SW 1271 (cell line): ENCODE measurements at regions not wholly inside any gene's neighbourhood (a gene's known extent, or its start where the extent isn't known, plus 50 kb on each side); places are given as distances from the start of the nearest gene placed in this dataset.
"Not testable (repeated sequence)": the region's sequence is repeated elsewhere in the genome, so short reads cannot be mapped to it uniquely, and the experiment has no call there.

Experiments used
- DNase-seq, 2 experiments: peaks; one replicate each; lab custom pipeline; 2025; lab: John Stamatoyannopoulos, UW

- no peak for DNase-seq
Observed at GRCh38 chr6:141580131-141580530, 552.6 kb upstream of the GJE1 start.

GRCh38 chr6:141576751-141577150 lies 556.0 kb upstream of the GJE1 start:
- no peak for DNase-seq

GRCh38 chr6:141562851-141563763 lies 569.6 kb upstream of the GJE1 start:
- DNase-seq = peak in 1 of 2 experiments; percentile 81

DNA sequence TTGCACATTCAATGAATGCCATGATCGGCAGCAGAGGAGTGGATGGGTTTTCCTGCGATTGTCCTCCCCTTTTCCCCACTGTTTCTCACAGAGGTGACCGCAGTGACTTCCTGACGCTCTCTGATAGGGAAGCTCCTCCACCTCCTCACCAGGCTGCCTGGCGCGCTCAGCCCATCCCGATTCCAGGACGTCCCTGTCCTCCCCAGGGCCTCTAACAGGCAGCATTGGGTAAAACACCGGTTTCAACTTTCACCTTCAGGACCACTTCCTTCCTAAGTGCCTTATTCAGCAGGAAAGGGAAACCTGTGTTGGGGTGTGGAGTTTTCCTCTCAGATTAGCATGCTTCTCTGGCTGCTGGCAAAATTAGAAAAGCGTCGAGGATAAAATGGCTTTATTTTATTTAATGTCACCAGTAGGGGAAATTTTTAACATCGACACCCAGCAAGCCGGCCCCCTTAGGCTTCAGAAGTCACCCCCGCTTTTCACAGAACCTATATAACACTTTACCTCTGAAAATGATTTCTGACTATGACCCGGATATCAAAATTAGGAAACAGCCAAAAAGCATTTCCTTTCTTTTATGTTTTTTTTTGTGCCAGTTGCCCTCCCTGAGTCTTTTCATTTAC lies 570.4 kb upstream of the GJE1 start:
- no peak for DNase-seq

DNA sequence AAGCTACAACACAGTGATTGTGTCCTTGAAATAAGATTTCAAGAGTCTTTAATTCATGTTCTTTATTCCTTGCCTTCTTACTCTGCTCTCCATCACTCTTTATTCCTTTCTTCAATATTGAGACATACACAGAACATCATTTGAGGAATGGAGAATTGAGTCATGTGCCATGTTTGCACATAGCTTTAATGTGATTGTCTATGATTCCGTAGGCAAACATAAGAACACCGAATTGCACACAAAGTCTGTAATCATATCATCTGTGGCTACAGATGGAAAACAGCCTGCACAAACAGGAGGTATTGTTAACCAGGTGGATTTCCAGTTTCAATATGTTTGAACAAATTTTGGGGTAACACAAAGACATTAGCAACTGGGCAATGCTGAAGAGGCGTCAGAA lies 571.6 kb upstream of the GJE1 start:
- DNase-seq = peak in 1 of 2 experiments; percentile 7

GRCh38 chr6:141552463-141552862 lies 580.3 kb upstream of the GJE1 start:
- DNase-seq = peak; percentile 30 to 81

DNA sequence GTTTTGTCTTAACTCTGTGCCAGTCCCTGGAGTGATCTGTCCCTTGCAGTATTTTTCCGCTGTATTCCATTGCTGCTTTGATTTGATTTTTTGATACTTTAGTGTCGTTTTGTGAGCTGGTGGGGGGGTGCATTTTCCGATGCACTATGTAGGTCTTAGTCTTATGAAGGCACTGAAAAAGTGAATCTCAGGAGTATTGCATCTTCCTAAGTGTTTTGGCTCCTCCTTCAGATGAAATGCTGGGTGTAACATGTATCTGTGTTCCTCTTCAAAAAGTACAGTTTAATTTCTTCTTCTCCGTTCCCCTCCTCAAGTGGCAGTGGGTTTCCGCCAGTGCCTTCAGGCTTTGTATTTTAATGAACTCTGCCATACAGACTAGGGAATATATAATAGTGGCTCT lies 580.7 kb upstream of the GJE1 start:
- no peak for DNase-seq

- DNase-seq = no peak
Observed at GRCh38 chr6:141551318-141551717, 581.4 kb upstream of the GJE1 start.

DNA sequence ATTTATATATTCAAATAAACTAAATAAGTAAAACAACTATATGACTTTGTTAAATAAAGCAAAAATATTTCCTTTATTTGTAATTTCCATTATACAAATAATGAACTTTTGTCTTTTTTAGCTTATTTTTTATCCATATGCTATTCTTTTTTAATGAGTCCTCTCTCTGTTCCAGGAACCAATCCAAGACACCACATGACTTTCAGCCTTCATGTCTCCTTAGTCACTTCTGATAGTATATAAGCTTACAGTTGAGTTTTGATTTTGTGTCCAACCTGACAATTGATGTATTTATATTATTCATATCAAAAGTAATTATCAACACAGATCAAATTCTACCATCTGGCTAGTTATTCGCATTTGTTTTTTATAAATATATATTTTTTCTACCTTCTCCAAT lies 582.3 kb upstream of the GJE1 start:
- DNase-seq = no peak

DNA sequence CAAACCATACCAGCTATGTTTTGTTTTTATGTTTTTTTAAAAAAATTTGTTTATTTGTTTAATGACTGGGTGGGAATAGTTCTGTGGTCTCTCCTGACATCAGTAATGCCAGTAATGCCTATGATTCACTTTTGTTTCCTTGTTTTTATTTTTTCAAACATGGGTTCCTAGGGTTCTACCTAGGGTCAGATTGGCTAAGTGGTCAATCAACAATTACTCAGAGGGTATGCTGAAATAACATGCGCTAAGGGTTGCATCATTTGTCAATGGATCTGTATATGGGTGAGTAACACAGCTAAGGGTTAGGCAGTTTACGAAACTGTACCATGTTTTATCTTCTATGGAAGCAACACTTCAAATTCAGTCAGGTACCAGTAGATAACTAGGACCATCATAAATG lies 583.8 kb upstream of the GJE1 start:
- peak in 1 of 2 experiments; percentile 71 for DNase-seq

DNA sequence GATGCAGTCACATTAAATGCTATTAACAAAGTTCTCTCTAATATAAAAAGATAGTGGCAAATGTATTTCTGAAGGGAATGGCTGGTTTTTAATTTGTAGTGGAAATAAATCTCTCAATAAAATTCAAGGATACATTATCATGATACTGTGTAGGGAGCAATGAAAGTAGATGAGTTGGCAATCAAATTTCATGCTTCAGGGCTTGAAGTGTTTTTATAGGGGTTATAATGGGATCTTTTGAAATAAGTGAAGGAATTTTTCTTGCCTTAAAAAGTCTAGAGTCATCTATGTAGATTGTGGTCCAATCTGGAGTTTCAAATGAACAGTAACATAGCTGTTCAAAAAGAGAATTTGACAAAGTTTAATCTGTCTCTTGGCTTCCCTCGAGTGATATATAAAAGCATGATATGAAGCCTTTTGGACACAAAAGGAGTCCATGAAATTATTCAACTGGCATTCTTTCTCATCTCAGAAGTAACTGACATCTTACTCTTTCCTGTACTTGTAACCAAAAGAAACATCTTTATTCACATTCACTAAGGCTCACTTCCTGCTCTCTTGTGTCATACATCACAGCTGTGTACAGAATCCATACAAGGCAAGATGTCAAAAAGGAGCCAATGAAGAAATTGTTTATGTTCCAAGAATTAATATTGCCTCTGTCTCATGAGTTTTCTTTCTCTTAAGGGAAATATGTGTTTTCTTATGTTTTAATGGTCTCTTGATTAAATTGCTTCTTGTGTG lies 591.0 kb upstream of the GJE1 start:
- no peak for DNase-seq

- DNase-seq = no peak
Observed at GRCh38 chr6:141540207-141540606, 592.5 kb upstream of the GJE1 start.

- no peak for DNase-seq
Observed at GRCh38 chr6:141539617-141540016, 593.1 kb upstream of the GJE1 start.

GRCh38 chr6:141532211-141532610 lies 600.5 kb upstream of the GJE1 start:
- DNase-seq = no peak

- DNase-seq = no peak
Observed at GRCh38 chr6:141531040-141531439, 601.7 kb upstream of the GJE1 start.

GRCh38 chr6:141528596-141528995 lies 604.1 kb upstream of the GJE1 start:
- no peak for DNase-seq

DNA sequence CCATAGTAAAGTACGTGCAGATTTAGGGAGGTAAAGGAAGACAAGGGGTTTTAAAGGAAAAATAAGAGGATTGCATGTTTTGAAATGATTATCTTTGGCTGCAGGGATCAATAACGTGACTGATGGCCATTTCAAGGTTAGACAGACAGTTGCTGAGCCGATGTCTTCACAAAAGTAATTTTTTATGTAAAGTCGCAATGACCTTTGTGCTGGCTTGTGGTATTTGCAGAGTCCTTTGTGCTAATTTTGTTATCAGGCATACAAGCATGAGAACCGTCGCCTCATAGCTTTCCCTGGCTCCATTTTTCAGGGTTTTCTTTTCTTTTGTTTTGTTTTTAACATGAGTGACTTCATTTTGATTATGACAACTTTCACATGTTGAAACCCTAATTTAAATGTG lies 605.7 kb upstream of the GJE1 start:
- DNase-seq = no peak

GRCh38 chr6:141521440-141521839 lies 611.3 kb upstream of the GJE1 start:
- DNase-seq = no peak

GRCh38 chr6:141513830-141514229 lies 618.9 kb upstream of the GJE1 start:
- DNase-seq = no peak

- no peak for DNase-seq
Observed at GRCh38 chr6:141510803-141511202, 621.9 kb upstream of the GJE1 start.

GRCh38 chr6:141506062-141506461 lies 626.7 kb upstream of the GJE1 start:
- not testable (repeated sequence) for DNase-seq

DNA sequence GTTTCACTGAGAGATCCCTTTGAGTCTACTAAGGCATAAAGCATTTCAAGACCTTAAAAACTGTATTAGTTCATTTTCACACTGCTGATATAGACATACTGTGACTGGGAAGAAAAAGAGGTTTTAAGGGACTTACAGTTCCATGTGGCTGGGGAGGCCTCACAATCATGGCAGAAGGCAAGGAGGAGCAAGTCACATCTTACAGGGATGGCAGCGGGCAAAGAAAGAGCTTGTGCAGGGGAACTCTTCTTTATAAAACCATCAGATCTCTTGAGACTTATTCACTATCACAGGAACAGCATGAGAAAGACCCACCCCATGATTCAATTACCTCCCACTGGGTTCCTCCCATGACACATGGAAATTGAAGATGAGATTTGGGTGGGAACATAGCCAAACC lies 628.4 kb upstream of the GJE1 start:
- not testable (repeated sequence) for DNase-seq

- DNase-seq = no peak
Observed at GRCh38 chr6:141501616-141502015, 631.1 kb upstream of the GJE1 start.
